MM.1S (cell line): ENCODE measurements at regions not wholly inside any gene's neighbourhood (a gene's known extent, or its start where the extent isn't known, plus 50 kb on each side); places are given as distances from the start of the nearest gene placed in this dataset.

Source experiments
- CTCF ChIP-seq: fragments of 300-600 bp; sonication (generic); IDR thresholded peaks from 2 replicates; pipeline ENCODE4 v1.5.1; 2016; ENCODE audit warnings: antibody characterized with exemption, low read length, mixed read lengths
- EZH2phosphoT487 ChIP-seq: fragments of 300-600 bp; sonication (generic); IDR thresholded peaks from 2 replicates; pipeline ENCODE4 v1.6.1; 2018; ENCODE audit warnings: antibody characterized with exemption, low read length

- no peak for TF ChIP-seq CTCF
- TF ChIP-seq EZH2phosphoT487, result no peak
Measured at GRCh38 chr5:123800640-123801039, 288.7 kb downstream of the CSNK1G3 start.
